ENCODE measurements at regions not wholly inside any gene's neighbourhood (a gene's known extent, or its start where the extent isn't known, plus 50 kb on each side); places are given as distances from the start of the nearest gene placed in this dataset.

- TF ChIP-seq ZNF501 (tag by site-specific recombination; IDR thresholded peaks at IDR 0.05) (no peak), CTCF (tag by site-specific recombination; IDR thresholded peaks at IDR 0.05) (no peak), ZBTB26 (tag by site-specific recombination; optimal IDR thresholded peaks at IDR 0.05) (no peak), ZNF513 (tag by site-specific recombination; IDR thresholded peaks at IDR 0.05) (no peak), ZEB2 (tag by site-specific recombination; IDR thresholded peaks at IDR 0.05) (no peak), ZNF514 (tag by site-specific recombination; IDR thresholded peaks at IDR 0.05) (no peak), ZNF157 (tag by site-specific recombination; IDR thresholded peaks at IDR 0.05) (no peak), ZNF391 (tag by site-specific recombination; IDR thresholded peaks at IDR 0.05; ENCODE audit: borderline replicate concordance, low read depth) (no peak), MYNN (tag by site-specific recombination; IDR thresholded peaks at IDR 0.05; ENCODE audit: borderline replicate concordance) (no peak), ZBTB1 (tag by site-specific recombination; IDR thresholded peaks at IDR 0.05) (no peak), ZNF311 (tag by site-specific recombination; IDR thresholded peaks at IDR 0.05; ENCODE audit: borderline replicate concordance) (no peak), PBX3 (CRISPR knock-in tag; IDR thresholded peaks at IDR 0.05) (no peak), ZSCAN5A (tag by site-specific recombination; IDR thresholded peaks at IDR 0.05) (no peak), GFI1B (tag by site-specific recombination; IDR thresholded peaks at IDR 0.05) (no peak)
Measured at GRCh38 chr2:238646281-238646680, 201.6 kb upstream of the TWIST2 start.
